Liver (tissue), 8 donors: ENCODE measurements at regions not wholly inside any gene's neighbourhood (a gene's known extent, or its start where the extent isn't known, plus 50 kb on each side); places are given as distances from the start of the nearest gene placed in this dataset.

Experiments
- DNase-seq: peaks from one replicate; pipeline ENCODE4 v3.0.0-alpha.2; 2017; ENCODE audit warnings: low spot score
- H3K27ac ChIP-seq, 2 donors: one replicate each; pipeline ENCODE4 v1.7.0; 2013; ENCODE audit warnings: inconsistent platforms in 2 of 2, low read length in 2 of 2, control low read depth in 1 of 2, low read depth in 1 of 2, mild to moderate bottlenecking in 1 of 2
- H3K27me3 ChIP-seq, 4 donors: one replicate each; pipeline versions ENCODE4 v1.6.1 to v1.7.0; 2013; ENCODE audit warnings: low read length in 3 of 4, inconsistent platforms in 1 of 4, mild to moderate bottlenecking in 1 of 4, moderate library complexity in 1 of 4; ENCODE audit not compliant: control insufficient read depth in 4 of 4, insufficient read depth in 4 of 4
- H3K36me3 ChIP-seq, 4 donors: one replicate each; pipeline versions ENCODE4 v1.6.1 to v1.7.0; 2013; ENCODE audit warnings: low read length in 3 of 4, mild to moderate bottlenecking in 3 of 4, low read depth in 1 of 4, moderate library complexity in 1 of 4; ENCODE audit not compliant: control insufficient read depth in 4 of 4, insufficient read depth in 3 of 4
- H3K4me1 ChIP-seq, 4 donors: one replicate each; pipeline versions ENCODE4 v1.6.1 to v1.7.0; 2013; ENCODE audit warnings: low read length in 3 of 4, mild to moderate bottlenecking in 3 of 4, moderate library complexity in 1 of 4; ENCODE audit not compliant: control insufficient read depth in 4 of 4, insufficient read depth in 4 of 4
- H3K4me3 ChIP-seq, 3 donors: one replicate each; pipeline versions ENCODE4 v1.6.1 to v1.7.0; 2013; ENCODE audit warnings: low read length in 3 of 3, control low read depth in 1 of 3, low read depth in 1 of 3, mild to moderate bottlenecking in 1 of 3
- H3K9ac ChIP-seq, 2 donors: one replicate each; pipeline ENCODE4 v1.7.0; 2013; ENCODE audit warnings: low read length in 2 of 2, mild to moderate bottlenecking in 2 of 2, moderate library complexity in 2 of 2, control low read depth in 1 of 2, low read depth in 1 of 2
- H3K9me3 ChIP-seq, 4 donors: one replicate each; pipeline versions ENCODE4 v1.6.1 to v1.7.0; 2013; ENCODE audit warnings: low read length in 3 of 4; ENCODE audit not compliant: control insufficient read depth in 4 of 4
- ATF3 ChIP-seq: IDR thresholded peaks from 2 replicates; pipeline ENCODE4 v1.6.1; 2016; ENCODE audit warnings: antibody characterized with exemption
- CTCF ChIP-seq: fragments of 150-350 bp; IDR thresholded peaks from 2 replicates; pipeline ENCODE4 v1.5.1; 2017; ENCODE audit warnings: improper control_type of control experiment, low read depth, low read length; ENCODE audit not compliant: missing input control
- EGR1 ChIP-seq, 2 donors: IDR thresholded peaks; 2 replicates each; pipeline ENCODE4 v1.6.1; 2016 to 2018; ENCODE audit warnings: antibody characterized with exemption in 2 of 2, low read depth in 2 of 2
- FOXA1 ChIP-seq: IDR thresholded peaks from 2 replicates; pipeline ENCODE4 v1.6.1; 2016; ENCODE audit warnings: antibody characterized with exemption
- GABPA ChIP-seq, 2 donors: IDR thresholded peaks in 1 of 2; conservative IDR thresholded peaks in 1 of 2; 2 replicates each; pipeline ENCODE4 v1.6.1; 2016; ENCODE audit warnings: antibody characterized with exemption in 2 of 2, mild to moderate bottlenecking in 1 of 2, moderate library complexity in 1 of 2
- HNF4G ChIP-seq: IDR thresholded peaks from 2 replicates; pipeline ENCODE4 v1.6.1; 2016; ENCODE audit warnings: antibody characterized with exemption
- JUND ChIP-seq, 2 donors: IDR thresholded peaks; 2 replicates each; pipeline ENCODE4 v1.6.1; 2016; ENCODE audit warnings: antibody characterized with exemption in 2 of 2
- MAX ChIP-seq: IDR thresholded peaks from 2 replicates; pipeline ENCODE4 v1.6.1; 2016; ENCODE audit warnings: antibody characterized with exemption
- RAD21 ChIP-seq, 2 donors: IDR thresholded peaks; 2 replicates each; pipeline ENCODE4 v1.6.1; 2016; ENCODE audit warnings: antibody characterized with exemption in 2 of 2, mild to moderate bottlenecking in 2 of 2
- REST ChIP-seq: IDR thresholded peaks from 2 replicates; pipeline ENCODE4 v1.6.1; 2016; ENCODE audit warnings: antibody characterized with exemption, mild to moderate bottlenecking
- RXRA ChIP-seq, 2 donors: IDR thresholded peaks; 2 replicates each; pipeline ENCODE4 v1.6.1; 2017 to 2018; ENCODE audit warnings: antibody characterized with exemption in 2 of 2, mild to moderate bottlenecking in 1 of 2
- SP1 ChIP-seq: IDR thresholded peaks from 2 replicates; pipeline ENCODE4 v1.6.1; 2018; ENCODE audit warnings: antibody characterized with exemption, mild to moderate bottlenecking
- TAF1 ChIP-seq: conservative IDR thresholded peaks from 2 replicates; pipeline ENCODE4 v1.6.1; 2016; ENCODE audit warnings: antibody characterized with exemption, mild to moderate bottlenecking
- ZBTB33 ChIP-seq: IDR thresholded peaks from 2 replicates; pipeline ENCODE4 v1.6.1; 2016; ENCODE audit warnings: antibody characterized with exemption
- WGBS: extraction: QIAGEN DNeasy Blood & Tissue Kit; methylation state at CpG from one replicate; pipeline ENCODE4 v1.1.7; 2013; 5-methylcytosine and 5-hydroxymethylcytosine counted together
- donor health status: healthy.
- donor health status: healthy.
- donor health status: healthy.
- donor health status: healthy.
- donor health status: healthy.

- H3K9ac ChIP-seq, result no peak overlapping the region
- WGBS, result 86% methylated on average over 4 of the region's 4 CpGs
- no peak overlapping the region for H3K4me3 ChIP-seq
- H3K4me1 ChIP-seq, result no peaks in the 10 kb centered on the region
- H3K36me3 ChIP-seq, result no peaks in the 10 kb centered on the region
- no peak overlapping the region for H3K27ac ChIP-seq
- DNase-seq, result no peak
- peaks cover 0 to 3% (median 2%) of the 10 kb centered on the region in 4 donors for H3K9me3 ChIP-seq
- TF ChIP-seq EGR1 (IDR thresholded peaks at IDR 0.05; ENCODE audit: low read depth in 2 of 2) (no peak), ZBTB33 (no peak), SP1 (no peak), REST (no peak), TAF1 (no peak), JUND (IDR thresholded peaks at IDR 0.05) (no peak), MAX (no peak), RAD21 (IDR thresholded peaks at IDR 0.05) (no peak), FOXA1 (no peak), HNF4G (no peak), CTCF (no peak), ATF3 (no peak), RXRA (IDR thresholded peaks at IDR 0.05) (no peak)
- no peaks in the 10 kb centered on the region for H3K27me3 ChIP-seq
These were observed 57.3 kb upstream of the MBOAT2 start for GRCh38 chr2:9060819-9061218.

- Histone ChIP-seq H3K27ac (no peak overlapping the region), H3K9ac (no peak overlapping the region), H3K4me1 (no peaks in the 10 kb centered on the region), H3K27me3 (no peaks in the 10 kb centered on the region), H3K36me3 (no peaks in the 10 kb centered on the region), H3K9me3 (peaks cover 0 to 2% (median 0%) of the 10 kb centered on the region in 4 donors), H3K4me3 (no peak overlapping the region)
- TF ChIP-seq GABPA (IDR thresholded peaks at IDR 0.05 in 1 of 2, conservative IDR thresholded peaks at IDR 0.05 in 1 of 2), result no peak
- no peak for TF ChIP-seq REST
- no peak for TF ChIP-seq MAX
- no peak for TF ChIP-seq EGR1 (IDR thresholded peaks at IDR 0.05; ENCODE audit: low read depth in 2 of 2)
- 82% methylated on average over 9 of the region's 9 CpGs for WGBS
- DNase-seq, result no peak
These were observed 54.7 kb upstream of the MBOAT2 start for GRCh38 chr2:9057939-9058761.
